Keratinocyte (primary cell): ENCODE measurements at regions not wholly inside any gene's neighbourhood (a gene's known extent, or its start where the extent isn't known, plus 50 kb on each side); places are given as distances from the start of the nearest gene placed in this dataset.

Experiments used
- DNase-seq: peaks from one replicate; pipeline ENCODE4 v3.0.0-alpha.2; 2011; ENCODE audit warnings: low read depth, missing footprints, low spot score
- FAIRE-seq: peaks from 2 replicates; lab custom pipeline; 2011; peaks lifted over from hg19 to GRCh38; lab: Jason Lieb, UNC
- H2AFZ ChIP-seq: 2 replicates; pipeline ENCODE4 v1.6.0; 2012; ENCODE audit warnings: low read length, control low read depth, inconsistent platforms; ENCODE audit not compliant: control insufficient read depth
- H3K27ac ChIP-seq: 2 replicates; pipeline ENCODE4 v1.5.1; 2011; ENCODE audit warnings: low read length; ENCODE audit not compliant: control insufficient read depth, insufficient read depth
- H3K27me3 ChIP-seq: 3 replicates; pipeline ENCODE4 v1.6.0; 2011; ENCODE audit warnings: low read length; ENCODE audit not compliant: control insufficient read depth, insufficient read depth; ENCODE audit errors: extremely low read depth
- H3K36me3 ChIP-seq, 2 experiments: 2 replicates in 1 of 2; 3 replicates in 1 of 2; pipeline ENCODE4 v1.5.1; 2011; ENCODE audit warnings: low read length in 2 of 2, mild to moderate bottlenecking in 1 of 2; ENCODE audit not compliant: control insufficient read depth in 2 of 2, insufficient read depth in 2 of 2; ENCODE audit errors: extremely low read depth in 1 of 2
- H3K4me1 ChIP-seq: 3 replicates; pipeline ENCODE4 v1.5.1; 2011; ENCODE audit warnings: low read length; ENCODE audit not compliant: control insufficient read depth, insufficient read depth; ENCODE audit errors: extremely low read depth
- H3K4me2 ChIP-seq: 3 replicates; pipeline ENCODE4 v1.6.0; 2011; ENCODE audit warnings: low read depth, low read length; ENCODE audit not compliant: control insufficient read depth, insufficient read depth; ENCODE audit errors: extremely low read depth
- H3K4me3 ChIP-seq, 3 experiments: fragments of 200-600 bp in 1 of 3; sonication (generic) in 1 of 3; 2 replicates in 2 of 3; 3 replicates in 1 of 3; pipeline ENCODE4 v1.5.1; 2011 to 2016; ENCODE audit warnings: low read length in 3 of 3, mild to moderate bottlenecking in 3 of 3, control low read depth in 2 of 3, inconsistent platforms in 1 of 3, low read depth in 1 of 3, mixed read lengths in 1 of 3, mixed run types in 1 of 3, moderate library complexity in 1 of 3; ENCODE audit not compliant: control insufficient read depth in 2 of 3, insufficient read depth in 2 of 3; ENCODE audit errors: extremely low read depth in 1 of 3
- H3K79me2 ChIP-seq: 2 replicates; pipeline ENCODE4 v1.6.0; 2012; ENCODE audit warnings: low read length; ENCODE audit not compliant: control insufficient read depth, insufficient read depth
- H3K9ac ChIP-seq: 3 replicates; pipeline ENCODE4 v1.6.0; 2011; ENCODE audit warnings: low read length; ENCODE audit not compliant: control insufficient read depth, insufficient read depth; ENCODE audit errors: extremely low read depth
- H3K9me1 ChIP-seq: 3 replicates; pipeline ENCODE4 v1.6.0; 2011; ENCODE audit warnings: low read length; ENCODE audit not compliant: control insufficient read depth, insufficient read depth; ENCODE audit errors: extremely low read depth
- H3K9me3 ChIP-seq: 2 replicates; pipeline ENCODE4 v1.5.1; 2012; ENCODE audit warnings: low read depth, low read length; ENCODE audit not compliant: control insufficient read depth
- H4K20me1 ChIP-seq: 3 replicates; pipeline ENCODE4 v1.6.0; 2011; ENCODE audit warnings: low read length; ENCODE audit not compliant: control insufficient read depth, insufficient read depth; ENCODE audit errors: extremely low read depth
- EZH2 ChIP-seq: IDR thresholded peaks from one replicate; pipeline ENCODE4 v1.6.1; 2012; ENCODE audit warnings: inconsistent platforms, mild to moderate bottlenecking, low read length, moderate library complexity
- dilution Hi-C: fragments of 300-500 bp; cut with MboI; formaldehyde crosslinking; loops from one replicate; pipeline ENCODE4 v1.7.0; 2020; ENCODE audit warnings: low sequenced_read_pairs; ENCODE audit not compliant: extremely low pct_ligation_motif_present
- TF ChIP-seq, protein P1 (sequence below), 3 experiments: IDR thresholded peaks in 1 of 3; conservative IDR thresholded peaks in 1 of 3; optimal IDR thresholded peaks in 1 of 3; 2 replicates in 2 of 3; 3 replicates in 1 of 3; pipeline versions ENCODE3 to v1.5.1; 2011; ENCODE audit warnings: low read length in 3 of 3, mild to moderate bottlenecking in 3 of 3, moderate library complexity in 2 of 3, control low read depth in 1 of 3, inconsistent platforms in 1 of 3; ENCODE audit not compliant: insufficient read depth in 2 of 3; ENCODE audit errors: extremely low read depth in 1 of 3

- dilution Hi-C loops, result no loop called here
- no peaks in the 10 kb centered on the region for H3K27me3 ChIP-seq
- no peaks in the 10 kb centered on the region for H3K9me1 ChIP-seq
- H3K9ac ChIP-seq, result no peak overlapping the region
- DNase-seq (no peak), FAIRE-seq (no peak)
- H3K4me2 ChIP-seq, result no peak overlapping the region
- H3K27ac ChIP-seq, result no peak overlapping the region
- no peak overlapping the region for H3K4me3 ChIP-seq
- H3K4me1 ChIP-seq, result no peaks in the 10 kb centered on the region
- no peaks in the 10 kb centered on the region for H4K20me1 ChIP-seq
- no peak overlapping the region for H2AFZ ChIP-seq
- no peak for TF ChIP-seq EZH2
- TF ChIP-seq, protein P1, sequence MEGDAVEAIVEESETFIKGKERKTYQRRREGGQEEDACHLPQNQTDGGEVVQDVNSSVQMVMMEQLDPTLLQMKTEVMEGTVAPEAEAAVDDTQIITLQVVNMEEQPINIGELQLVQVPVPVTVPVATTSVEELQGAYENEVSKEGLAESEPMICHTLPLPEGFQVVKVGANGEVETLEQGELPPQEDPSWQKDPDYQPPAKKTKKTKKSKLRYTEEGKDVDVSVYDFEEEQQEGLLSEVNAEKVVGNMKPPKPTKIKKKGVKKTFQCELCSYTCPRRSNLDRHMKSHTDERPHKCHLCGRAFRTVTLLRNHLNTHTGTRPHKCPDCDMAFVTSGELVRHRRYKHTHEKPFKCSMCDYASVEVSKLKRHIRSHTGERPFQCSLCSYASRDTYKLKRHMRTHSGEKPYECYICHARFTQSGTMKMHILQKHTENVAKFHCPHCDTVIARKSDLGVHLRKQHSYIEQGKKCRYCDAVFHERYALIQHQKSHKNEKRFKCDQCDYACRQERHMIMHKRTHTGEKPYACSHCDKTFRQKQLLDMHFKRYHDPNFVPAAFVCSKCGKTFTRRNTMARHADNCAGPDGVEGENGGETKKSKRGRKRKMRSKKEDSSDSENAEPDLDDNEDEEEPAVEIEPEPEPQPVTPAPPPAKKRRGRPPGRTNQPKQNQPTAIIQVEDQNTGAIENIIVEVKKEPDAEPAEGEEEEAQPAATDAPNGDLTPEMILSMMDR (optimal IDR thresholded peaks at IDR 0.05 in 1 of 3, IDR thresholded peaks at IDR 0.05 in 1 of 3, conservative IDR thresholded peaks at IDR 0.05 in 1 of 3; ENCODE audit: extremely low read depth in 1 of 3, insufficient read depth in 2 of 3, low read length in 3 of 3), result no peak
- H3K36me3 ChIP-seq, result no peaks in the 10 kb centered on the region
- H3K79me2 ChIP-seq, result no peaks in the 10 kb centered on the region
- no peaks in the 10 kb centered on the region for H3K9me3 ChIP-seq
Measured at GRCh38 chr11:42021911-42022310, 562.5 kb upstream of the LRRC4C start.

DNA sequence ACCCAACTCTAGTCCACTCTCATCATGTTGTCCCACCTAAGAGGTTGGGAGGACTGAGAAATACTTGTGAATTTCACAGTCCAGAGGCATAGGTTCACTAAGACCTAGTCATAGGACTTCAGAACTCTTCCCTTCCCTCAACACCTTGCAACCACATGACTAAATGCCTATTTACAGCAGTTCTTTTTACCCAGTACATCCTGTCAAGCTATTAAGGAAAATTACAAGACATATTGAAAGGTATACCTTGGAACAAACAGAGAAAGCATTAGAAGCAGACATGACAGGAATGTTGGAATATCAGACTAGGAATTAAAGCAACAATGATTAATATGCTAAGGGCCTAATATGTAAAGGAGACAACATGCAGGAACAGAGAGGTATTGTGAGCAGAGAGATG, 563.8 kb upstream of the LRRC4C start:
- no peak for TF ChIP-seq EZH2
- TF ChIP-seq, protein P1 (optimal IDR thresholded peaks at IDR 0.05 in 1 of 3, IDR thresholded peaks at IDR 0.05 in 1 of 3, conservative IDR thresholded peaks at IDR 0.05 in 1 of 3; ENCODE audit: extremely low read depth in 1 of 3, insufficient read depth in 2 of 3, low read length in 3 of 3), result no peak
- Histone ChIP-seq H2AFZ (no peak overlapping the region), H3K79me2 (no peaks in the 10 kb centered on the region), H3K4me1 (no peaks in the 10 kb centered on the region), H3K9ac (no peak overlapping the region), H3K27ac (no peak overlapping the region), H3K4me3 (no peak overlapping the region), H3K9me3 (no peaks in the 10 kb centered on the region), H3K27me3 (no peaks in the 10 kb centered on the region), H3K4me2 (no peak overlapping the region), H3K36me3 (no peaks in the 10 kb centered on the region), H3K9me1 (no peaks in the 10 kb centered on the region), H4K20me1 (no peaks in the 10 kb centered on the region)
- FAIRE-seq (no peak), DNase-seq (no peak)
- dilution Hi-C loops, result no loop called here
